Sigmoid colon (tissue), 4 donors: ENCODE measurements at regions not wholly inside any gene's neighbourhood (a gene's known extent, or its start where the extent isn't known, plus 50 kb on each side); places are given as distances from the start of the nearest gene placed in this dataset.
"Not testable (repeated sequence)": the region's sequence is repeated elsewhere in the genome, so short reads cannot be mapped to it uniquely, and the experiment has no call there.

ENCODE experiments used
- CTCF ChIP-seq, 4 experiments: fragments of 450-650 bp in 3 of 4; fragments of 200-600 bp in 1 of 4; IDR thresholded peaks; one replicate each; pipeline ENCODE4 v1.5.1; 2016 to 2019; ENCODE audit warnings: antibody characterized with exemption in 4 of 4, mild to moderate bottlenecking in 3 of 4, moderate library complexity in 2 of 4
- POLR2AphosphoS5 ChIP-seq, 4 donors: sonication (generic); formaldehyde crosslinking; IDR thresholded peaks; one replicate each; pipeline ENCODE4 v1.6.1; 2017; ENCODE audit warnings: antibody characterized with exemption in 4 of 4

- TF ChIP-seq POLR2AphosphoS5, CTCF (IDR thresholded peaks at IDR 0.05): not testable (repeated sequence)
These were observed 91.3 kb upstream of the COG2 start for GRCh38 chr1:230550945-230551344.
